ENCODE measurements at regions not wholly inside any gene's neighbourhood (a gene's known extent, or its start where the extent isn't known, plus 50 kb on each side); places are given as distances from the start of the nearest gene placed in this dataset.

DNA sequence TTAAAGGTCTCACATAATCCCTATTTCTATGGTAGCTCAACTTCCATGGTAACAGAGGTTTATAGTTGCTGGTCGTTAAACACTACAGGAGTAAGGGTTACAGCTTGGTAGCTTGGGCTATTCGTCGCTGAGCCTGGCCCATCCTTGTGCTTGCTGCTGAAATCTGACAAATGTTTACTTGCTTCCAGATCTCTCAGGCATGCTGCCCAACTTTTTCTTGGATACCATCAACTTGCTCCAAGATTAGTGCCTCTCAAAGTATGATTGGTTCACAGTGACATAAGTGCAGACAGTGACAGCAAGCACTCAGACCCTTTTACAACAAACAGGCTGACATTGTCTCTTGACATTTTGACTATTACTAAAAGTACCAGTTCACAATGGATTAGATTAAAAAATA lies 231.8 kb downstream of the KCNS3 start:
- TF ChIP-seq, protein P1, sequence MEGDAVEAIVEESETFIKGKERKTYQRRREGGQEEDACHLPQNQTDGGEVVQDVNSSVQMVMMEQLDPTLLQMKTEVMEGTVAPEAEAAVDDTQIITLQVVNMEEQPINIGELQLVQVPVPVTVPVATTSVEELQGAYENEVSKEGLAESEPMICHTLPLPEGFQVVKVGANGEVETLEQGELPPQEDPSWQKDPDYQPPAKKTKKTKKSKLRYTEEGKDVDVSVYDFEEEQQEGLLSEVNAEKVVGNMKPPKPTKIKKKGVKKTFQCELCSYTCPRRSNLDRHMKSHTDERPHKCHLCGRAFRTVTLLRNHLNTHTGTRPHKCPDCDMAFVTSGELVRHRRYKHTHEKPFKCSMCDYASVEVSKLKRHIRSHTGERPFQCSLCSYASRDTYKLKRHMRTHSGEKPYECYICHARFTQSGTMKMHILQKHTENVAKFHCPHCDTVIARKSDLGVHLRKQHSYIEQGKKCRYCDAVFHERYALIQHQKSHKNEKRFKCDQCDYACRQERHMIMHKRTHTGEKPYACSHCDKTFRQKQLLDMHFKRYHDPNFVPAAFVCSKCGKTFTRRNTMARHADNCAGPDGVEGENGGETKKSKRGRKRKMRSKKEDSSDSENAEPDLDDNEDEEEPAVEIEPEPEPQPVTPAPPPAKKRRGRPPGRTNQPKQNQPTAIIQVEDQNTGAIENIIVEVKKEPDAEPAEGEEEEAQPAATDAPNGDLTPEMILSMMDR (optimal IDR thresholded peaks at IDR 0.05 in 1 of 3, IDR thresholded peaks at IDR 0.05 in 1 of 3, conservative IDR thresholded peaks at IDR 0.05 in 1 of 3; ENCODE audit: extremely low read depth in 1 of 3, insufficient read depth in 2 of 3, low read length in 3 of 3): no peak
- TF ChIP-seq EZH2 (IDR thresholded peaks at IDR 0.05; ENCODE audit: low read length): no peak
- DNase-seq (ENCODE audit: low read depth, low spot score) (no peak), FAIRE-seq (no peak)
- dilution Hi-C loops (cut with MboI; ENCODE audit: extremely low pct_ligation_motif_present, low sequenced_read_pairs): no loop called here
- no peak overlapping the region for H3K9ac ChIP-seq (ENCODE audit: control insufficient read depth, extremely low read depth, insufficient read depth, low read length)
- H3K79me2 ChIP-seq (ENCODE audit: control insufficient read depth, insufficient read depth, low read length): no peaks in the 10 kb centered on the region
- H3K36me3 ChIP-seq (ENCODE audit: control insufficient read depth in 2 of 2, extremely low read depth in 1 of 2, insufficient read depth in 2 of 2, low read length in 2 of 2): no peaks in the 10 kb centered on the region
- no peaks in the 10 kb centered on the region for H3K9me3 ChIP-seq (ENCODE audit: control insufficient read depth, low read depth, low read length)
- H3K4me2 ChIP-seq (ENCODE audit: control insufficient read depth, extremely low read depth, insufficient read depth, low read depth, low read length): no peak overlapping the region
- no peak overlapping the region for H3K27ac ChIP-seq (ENCODE audit: control insufficient read depth, insufficient read depth, low read length)
- H4K20me1 ChIP-seq (ENCODE audit: control insufficient read depth, extremely low read depth, insufficient read depth, low read length): no peaks in the 10 kb centered on the region
- no peaks in the 10 kb centered on the region for H3K4me1 ChIP-seq (ENCODE audit: control insufficient read depth, extremely low read depth, insufficient read depth, low read length)
- H3K4me3 ChIP-seq (ENCODE audit: control insufficient read depth in 2 of 3, extremely low read depth in 1 of 3, insufficient read depth in 2 of 3, low read depth in 1 of 3, low read length in 3 of 3): no peak overlapping the region
- no peaks in the 10 kb centered on the region for H3K27me3 ChIP-seq (ENCODE audit: control insufficient read depth, extremely low read depth, insufficient read depth, low read length)
- H2AFZ ChIP-seq (ENCODE audit: control insufficient read depth, low read length): no peak overlapping the region
- no peaks in the 10 kb centered on the region for H3K9me1 ChIP-seq (ENCODE audit: control insufficient read depth, extremely low read depth, insufficient read depth, low read length)

GRCh38 chr2:18106841-18107240 lies 228.4 kb downstream of the KCNS3 start:
- FAIRE-seq (no peak), DNase-seq (ENCODE audit: low read depth, low spot score) (no peak)

More at GRCh38 chr2:18106841-18107240, 228.4 kb downstream of the KCNS3 start:
- Histone ChIP-seq H3K27ac (ENCODE audit: control insufficient read depth, insufficient read depth, low read length) (no peak overlapping the region), H3K9me3 (ENCODE audit: control insufficient read depth, low read depth, low read length) (no peaks in the 10 kb centered on the region), H3K9ac (ENCODE audit: control insufficient read depth, extremely low read depth, insufficient read depth, low read length) (no peak overlapping the region), H3K27me3 (ENCODE audit: control insufficient read depth, extremely low read depth, insufficient read depth, low read length) (no peaks in the 10 kb centered on the region), H3K4me1 (ENCODE audit: control insufficient read depth, extremely low read depth, insufficient read depth, low read length) (no peaks in the 10 kb centered on the region), H3K4me3 (ENCODE audit: control insufficient read depth in 2 of 3, extremely low read depth in 1 of 3, insufficient read depth in 2 of 3, low read depth in 1 of 3, low read length in 3 of 3) (no peak overlapping the region), H4K20me1 (ENCODE audit: control insufficient read depth, extremely low read depth, insufficient read depth, low read length) (no peaks in the 10 kb centered on the region), H3K79me2 (ENCODE audit: control insufficient read depth, insufficient read depth, low read length) (no peaks in the 10 kb centered on the region), H3K4me2 (ENCODE audit: control insufficient read depth, extremely low read depth, insufficient read depth, low read depth, low read length) (no peak overlapping the region), H3K36me3 (ENCODE audit: control insufficient read depth in 2 of 2, extremely low read depth in 1 of 2, insufficient read depth in 2 of 2, low read length in 2 of 2) (no peaks in the 10 kb centered on the region), H2AFZ (ENCODE audit: control insufficient read depth, low read length) (no peak overlapping the region), H3K9me1 (ENCODE audit: control insufficient read depth, extremely low read depth, insufficient read depth, low read length) (no peaks in the 10 kb centered on the region)
- dilution Hi-C loops (cut with MboI; ENCODE audit: extremely low pct_ligation_motif_present, low sequenced_read_pairs): no loop called here
- TF ChIP-seq EZH2 (IDR thresholded peaks at IDR 0.05; ENCODE audit: low read length): no peak
- TF ChIP-seq, protein P1 (optimal IDR thresholded peaks at IDR 0.05 in 1 of 3, IDR thresholded peaks at IDR 0.05 in 1 of 3, conservative IDR thresholded peaks at IDR 0.05 in 1 of 3; ENCODE audit: extremely low read depth in 1 of 3, insufficient read depth in 2 of 3, low read length in 3 of 3): no peak

Measured in keratinocyte (primary cell).